Type B pancreatic cell (in vitro differentiated cells): ENCODE measurements at regions not wholly inside any gene's neighbourhood (a gene's known extent, or its start where the extent isn't known, plus 50 kb on each side); places are given as distances from the start of the nearest gene placed in this dataset.

ENCODE experiments used
- DNase-seq: peaks from one replicate; pipeline ENCODE4 v3.0.0; 2021; ENCODE audit warnings: mixed read lengths; ENCODE audit not compliant: unreplicated experiment; ENCODE audit errors: extremely low spot score
- H3K27ac Mint-ChIP-seq: 2 replicates; pipeline ENCODE4 v1.8.0; 2021; ENCODE audit warnings: mild to moderate bottlenecking, mixed read lengths
- H3K27me3 Mint-ChIP-seq: 2 replicates; pipeline ENCODE4 v1.8.0; 2021; ENCODE audit warnings: mixed read lengths
- H3K36me3 Mint-ChIP-seq: 2 replicates; pipeline ENCODE4 v1.8.0; 2021; ENCODE audit warnings: mixed read lengths
- H3K4me1 Mint-ChIP-seq: one replicate; pipeline ENCODE4 v1.8.0; 2021; ENCODE audit warnings: mixed read lengths; ENCODE audit not compliant: unreplicated experiment
- H3K4me3 Mint-ChIP-seq: 2 replicates; pipeline ENCODE4 v1.8.0; 2021; ENCODE audit warnings: mild to moderate bottlenecking, mixed read lengths
- H3K9me3 Mint-ChIP-seq: 2 replicates; pipeline ENCODE4 v1.8.0; 2021; ENCODE audit warnings: mixed read lengths
- TF ChIP-seq, protein P1 (sequence below): fragments of 200-600 bp; sonication (generic); conservative IDR thresholded peaks from 2 replicates; pipeline ENCODE4 v1.5.0; 2021; ENCODE audit warnings: antibody characterized with exemption, mild to moderate bottlenecking

DNA sequence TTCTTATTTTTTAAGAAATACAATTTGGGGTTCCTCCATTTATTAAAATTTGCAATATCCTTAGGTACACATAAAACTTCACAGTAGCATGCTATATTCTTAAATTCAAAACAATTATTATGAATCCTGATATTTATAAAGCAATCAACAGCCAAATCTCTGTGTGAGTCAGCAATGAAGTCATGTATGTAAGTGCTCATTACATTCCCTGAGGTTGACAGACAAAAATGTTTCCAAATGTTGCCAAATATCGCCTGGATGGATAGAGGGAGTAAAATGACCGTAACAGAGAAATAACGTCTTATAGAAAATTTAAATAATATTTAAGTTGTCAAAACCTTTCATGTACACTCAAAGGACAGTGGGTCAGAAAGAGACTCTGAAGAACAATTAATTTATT, 220.0 kb downstream of the PCDH18 start:
- no peaks in the 10 kb centered on the region for H3K27me3 Mint-ChIP-seq
- no peak overlapping the region for H3K27ac Mint-ChIP-seq
- H3K4me1 Mint-ChIP-seq, result peaks cover 14% of the 10 kb centered on the region
- no peaks in the 10 kb centered on the region for H3K36me3 Mint-ChIP-seq
- H3K9me3 Mint-ChIP-seq, result no peaks in the 10 kb centered on the region
- TF ChIP-seq, protein P1, sequence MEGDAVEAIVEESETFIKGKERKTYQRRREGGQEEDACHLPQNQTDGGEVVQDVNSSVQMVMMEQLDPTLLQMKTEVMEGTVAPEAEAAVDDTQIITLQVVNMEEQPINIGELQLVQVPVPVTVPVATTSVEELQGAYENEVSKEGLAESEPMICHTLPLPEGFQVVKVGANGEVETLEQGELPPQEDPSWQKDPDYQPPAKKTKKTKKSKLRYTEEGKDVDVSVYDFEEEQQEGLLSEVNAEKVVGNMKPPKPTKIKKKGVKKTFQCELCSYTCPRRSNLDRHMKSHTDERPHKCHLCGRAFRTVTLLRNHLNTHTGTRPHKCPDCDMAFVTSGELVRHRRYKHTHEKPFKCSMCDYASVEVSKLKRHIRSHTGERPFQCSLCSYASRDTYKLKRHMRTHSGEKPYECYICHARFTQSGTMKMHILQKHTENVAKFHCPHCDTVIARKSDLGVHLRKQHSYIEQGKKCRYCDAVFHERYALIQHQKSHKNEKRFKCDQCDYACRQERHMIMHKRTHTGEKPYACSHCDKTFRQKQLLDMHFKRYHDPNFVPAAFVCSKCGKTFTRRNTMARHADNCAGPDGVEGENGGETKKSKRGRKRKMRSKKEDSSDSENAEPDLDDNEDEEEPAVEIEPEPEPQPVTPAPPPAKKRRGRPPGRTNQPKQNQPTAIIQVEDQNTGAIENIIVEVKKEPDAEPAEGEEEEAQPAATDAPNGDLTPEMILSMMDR, result no peak
- no peak overlapping the region for H3K4me3 Mint-ChIP-seq
- no peak for DNase-seq

DNA sequence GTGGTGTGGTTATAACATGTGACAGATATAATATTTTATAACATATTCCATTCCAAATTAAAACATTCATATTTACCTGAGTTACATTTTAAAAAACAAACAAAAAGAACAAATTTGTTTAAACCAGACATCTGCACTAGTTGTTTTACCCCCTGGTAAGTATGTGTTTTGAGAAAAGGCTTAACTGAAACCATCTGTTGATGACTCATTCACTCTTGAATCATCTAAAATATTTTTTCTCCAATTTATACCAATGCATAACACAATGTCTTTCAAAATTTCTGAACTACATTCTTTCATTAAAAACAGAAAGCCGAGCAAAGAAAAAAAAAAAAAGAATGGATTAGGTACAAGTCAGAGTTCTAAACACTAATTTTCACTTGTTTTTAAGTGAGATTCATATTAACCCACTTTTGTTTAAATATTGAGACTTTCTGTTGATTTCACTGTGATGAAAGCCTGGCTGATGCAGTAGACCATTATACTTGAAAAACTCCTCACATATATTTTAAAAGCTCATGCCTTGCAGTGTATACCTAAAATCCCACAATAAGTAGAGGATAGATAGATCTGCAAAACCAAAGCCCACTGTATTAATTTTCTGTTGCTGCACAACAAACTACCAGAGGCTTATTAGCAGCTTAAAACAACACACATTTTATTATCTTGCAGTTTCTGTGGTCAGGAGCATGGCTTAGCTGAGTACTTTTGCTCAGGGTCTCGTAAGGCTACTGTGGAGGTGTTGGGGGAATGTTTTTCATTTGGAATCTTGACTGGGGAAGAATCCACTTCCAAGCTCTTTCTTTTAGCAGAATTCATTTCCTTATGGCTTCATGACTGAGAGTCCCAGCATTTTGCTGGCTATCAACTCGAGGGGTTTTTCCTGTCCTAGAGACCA, 221.5 kb downstream of the PCDH18 start:
- Mint-ChIP-seq H3K27me3 (no peaks in the 10 kb centered on the region), H3K27ac (no peak overlapping the region), H3K36me3 (no peaks in the 10 kb centered on the region), H3K4me3 (no peak overlapping the region), H3K9me3 (no peaks in the 10 kb centered on the region), H3K4me1 (peaks cover 14% of the 10 kb centered on the region)
- TF ChIP-seq, protein P1, result no peak
- no peak for DNase-seq

DNA sequence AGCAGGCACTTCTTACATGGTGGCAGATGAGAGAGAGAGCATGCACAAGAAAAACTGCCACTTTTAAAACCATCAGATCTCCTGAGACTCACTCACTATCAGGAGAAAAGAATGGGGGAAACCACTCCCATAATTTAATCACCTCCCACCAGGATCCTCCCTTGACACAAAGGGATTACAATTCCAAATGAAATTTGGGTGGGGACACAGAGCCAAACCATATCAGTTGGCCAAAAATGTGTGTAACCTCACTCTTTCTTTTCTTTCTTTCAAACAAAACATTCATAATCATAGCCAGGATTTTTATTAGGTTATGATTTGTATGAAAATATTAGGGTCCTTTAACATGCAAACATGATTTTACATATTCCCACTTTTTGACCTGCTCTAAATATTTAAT, 222.1 kb downstream of the PCDH18 start:
- TF ChIP-seq, protein P1, result no peak
- DNase-seq, result no peak
- peaks cover 14% of the 10 kb centered on the region for H3K4me1 Mint-ChIP-seq
- no peak overlapping the region for H3K4me3 Mint-ChIP-seq
- H3K27me3 Mint-ChIP-seq, result no peaks in the 10 kb centered on the region
- no peaks in the 10 kb centered on the region for H3K36me3 Mint-ChIP-seq
- no peak overlapping the region for H3K27ac Mint-ChIP-seq
- H3K9me3 Mint-ChIP-seq, result no peaks in the 10 kb centered on the region

DNA sequence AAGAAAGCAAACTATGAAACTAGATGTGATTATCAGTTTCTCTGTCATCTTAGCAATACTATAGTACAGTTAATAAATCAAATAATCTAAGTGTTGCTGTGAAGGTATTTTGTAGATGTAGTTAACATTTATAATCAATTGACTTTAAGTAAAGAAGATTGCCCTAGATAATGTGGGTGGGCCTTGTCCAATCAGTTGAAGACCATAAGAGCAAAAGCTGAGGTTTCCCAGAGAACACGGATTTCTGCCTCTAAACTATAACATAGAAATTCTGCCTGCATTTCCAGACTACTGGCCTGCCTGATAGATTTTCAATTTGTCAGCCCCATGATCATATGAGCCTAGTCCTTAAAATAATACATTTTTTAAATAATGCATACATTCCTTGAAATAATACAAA, 222.9 kb downstream of the PCDH18 start:
- H3K4me3 Mint-ChIP-seq, result no peak overlapping the region
- H3K27ac Mint-ChIP-seq, result no peak overlapping the region
- H3K36me3 Mint-ChIP-seq, result no peaks in the 10 kb centered on the region
- peaks cover 14% of the 10 kb centered on the region for H3K4me1 Mint-ChIP-seq
- H3K9me3 Mint-ChIP-seq, result no peaks in the 10 kb centered on the region
- no peaks in the 10 kb centered on the region for H3K27me3 Mint-ChIP-seq
- TF ChIP-seq, protein P1, result no peak
- DNase-seq, result no peak

DNA sequence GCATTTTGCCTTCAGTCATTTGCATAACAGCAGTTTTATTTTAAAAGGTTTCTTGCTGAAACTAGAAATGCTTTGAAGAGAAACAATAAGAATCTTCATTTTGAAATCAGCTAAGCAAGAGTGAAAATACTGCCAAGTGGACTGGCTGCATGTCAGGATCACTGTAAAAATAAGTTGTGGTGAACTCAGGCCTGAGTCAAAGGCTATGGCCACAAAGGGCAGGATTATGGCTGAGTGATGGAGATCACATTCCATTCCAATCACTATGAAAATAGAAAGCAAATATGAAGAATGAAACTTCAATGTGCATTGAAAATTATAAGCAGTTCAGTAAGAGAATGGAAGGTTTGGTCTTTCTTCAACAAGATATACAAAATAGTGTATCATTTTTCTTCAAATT, 224.5 kb downstream of the PCDH18 start:
- TF ChIP-seq, protein P1, result no peak
- Mint-ChIP-seq H3K27me3 (no peaks in the 10 kb centered on the region), H3K36me3 (no peaks in the 10 kb centered on the region), H3K27ac (no peak overlapping the region), H3K4me3 (no peak overlapping the region), H3K4me1 (peaks cover 14% of the 10 kb centered on the region), H3K9me3 (no peaks in the 10 kb centered on the region)
- no peak for DNase-seq
